NCI-H128 (cell line): ENCODE measurements at regions not wholly inside any gene's neighbourhood (a gene's known extent, or its start where the extent isn't known, plus 50 kb on each side); places are given as distances from the start of the nearest gene placed in this dataset.
"Not testable (repeated sequence)": the region's sequence is repeated elsewhere in the genome, so short reads cannot be mapped to it uniquely, and the experiment has no call there.

Experiments used
- DNase-seq: peaks from one replicate; lab custom pipeline; 2025; ENCODE audit not compliant: unreplicated experiment; lab: John Stamatoyannopoulos, UW

DNA sequence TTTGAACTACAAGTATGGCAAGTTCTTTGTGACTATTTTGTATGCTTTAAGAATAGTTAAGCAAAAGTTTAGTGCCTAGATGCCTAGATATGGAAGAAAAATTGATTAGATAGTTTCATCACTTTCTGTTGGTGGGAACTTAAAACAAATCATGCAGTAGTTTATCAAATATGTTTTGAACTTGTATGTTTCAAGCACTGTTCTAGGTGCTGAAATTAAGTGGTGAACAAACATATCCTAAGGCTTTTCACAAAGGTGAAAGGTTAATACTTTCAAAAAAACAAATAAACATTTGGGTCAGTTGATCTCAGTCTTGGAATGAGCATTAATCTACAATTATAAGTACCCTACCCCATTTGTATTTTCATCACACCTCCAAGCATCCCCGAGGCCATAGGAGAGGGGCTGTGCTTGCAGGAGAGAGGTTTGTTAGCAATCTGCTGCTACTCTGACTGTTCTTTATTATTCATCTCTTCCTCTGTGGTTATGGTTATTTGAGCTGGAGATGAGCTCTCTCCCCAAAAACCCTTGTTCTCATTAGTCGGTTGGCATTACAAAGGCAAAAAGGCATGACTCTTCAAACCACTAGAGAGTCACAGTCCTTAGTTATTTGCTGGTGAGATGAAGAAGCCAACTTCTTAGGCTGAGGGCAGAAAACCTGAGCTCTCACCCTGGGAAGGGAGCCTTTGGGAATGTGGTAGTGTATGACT lies 103.9 kb upstream of the FHL2 start:
- DNase-seq, result no peak

GRCh38 chr2:105498281-105498846 lies 99.5 kb upstream of the FHL2 start:
- DNase-seq, result no peak

GRCh38 chr2:105497094-105497493 lies 98.2 kb upstream of the FHL2 start:
- DNase-seq, result no peak

DNA sequence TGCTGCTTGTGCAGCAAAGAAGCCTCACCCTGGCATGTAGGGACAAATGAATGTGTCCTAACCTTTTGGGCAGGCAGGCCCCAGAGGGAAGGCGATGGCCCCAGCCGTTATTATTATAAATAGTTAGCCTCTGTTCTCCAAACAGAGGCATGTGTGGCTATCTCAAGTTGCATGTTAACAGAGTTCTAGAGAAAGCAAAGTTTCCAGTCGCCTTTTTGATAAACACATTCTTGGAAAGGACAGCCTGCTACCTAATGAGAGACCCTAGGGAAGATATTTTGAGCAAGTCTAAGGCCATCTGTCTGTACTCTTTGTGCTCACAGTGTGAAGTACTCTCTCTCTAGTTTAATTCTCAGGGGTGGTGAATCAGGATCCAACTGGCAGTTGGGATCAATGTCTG lies 97.4 kb upstream of the FHL2 start:
- no peak for DNase-seq

DNA sequence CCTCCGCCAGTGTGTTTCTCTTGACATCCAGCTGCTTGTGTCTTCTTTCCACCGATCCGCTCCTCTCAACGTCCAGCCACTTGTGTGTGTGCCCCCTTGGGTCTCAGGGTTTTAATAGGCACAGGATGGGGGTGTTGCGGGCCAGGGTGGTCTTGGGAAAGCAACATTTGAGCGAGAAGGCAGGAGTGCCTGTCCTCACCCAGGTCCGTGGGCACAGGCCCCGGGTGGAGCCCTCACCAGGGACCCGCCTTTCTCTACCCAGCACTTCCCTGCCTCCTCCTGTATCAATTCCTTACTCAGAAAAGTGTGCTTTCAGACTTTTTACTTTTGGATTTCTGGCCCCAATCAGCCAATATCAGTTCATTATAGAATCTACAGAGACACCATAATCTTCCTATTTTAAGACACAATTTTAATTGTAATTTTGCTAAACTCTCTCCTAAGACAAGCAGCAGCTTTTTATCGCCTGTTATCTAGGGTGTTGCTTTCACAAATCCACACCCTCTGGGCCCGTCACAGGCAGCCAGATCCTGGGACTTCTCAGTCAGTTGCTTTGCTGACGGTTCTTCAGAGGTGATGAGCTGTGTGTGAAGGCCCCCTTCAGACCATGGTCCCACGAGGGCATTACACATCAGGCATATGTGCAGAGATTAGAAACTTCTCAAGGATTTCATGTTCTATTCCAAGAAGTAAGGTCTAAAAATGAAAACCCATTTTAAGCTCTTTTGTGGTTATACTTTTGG lies 96.0 kb upstream of the FHL2 start:
- no peak for DNase-seq

GRCh38 chr2:105490956-105491355 lies 92.1 kb upstream of the FHL2 start:
- no peak for DNase-seq

GRCh38 chr2:105490204-105490603 lies 91.4 kb upstream of the FHL2 start:
- no peak for DNase-seq

DNA sequence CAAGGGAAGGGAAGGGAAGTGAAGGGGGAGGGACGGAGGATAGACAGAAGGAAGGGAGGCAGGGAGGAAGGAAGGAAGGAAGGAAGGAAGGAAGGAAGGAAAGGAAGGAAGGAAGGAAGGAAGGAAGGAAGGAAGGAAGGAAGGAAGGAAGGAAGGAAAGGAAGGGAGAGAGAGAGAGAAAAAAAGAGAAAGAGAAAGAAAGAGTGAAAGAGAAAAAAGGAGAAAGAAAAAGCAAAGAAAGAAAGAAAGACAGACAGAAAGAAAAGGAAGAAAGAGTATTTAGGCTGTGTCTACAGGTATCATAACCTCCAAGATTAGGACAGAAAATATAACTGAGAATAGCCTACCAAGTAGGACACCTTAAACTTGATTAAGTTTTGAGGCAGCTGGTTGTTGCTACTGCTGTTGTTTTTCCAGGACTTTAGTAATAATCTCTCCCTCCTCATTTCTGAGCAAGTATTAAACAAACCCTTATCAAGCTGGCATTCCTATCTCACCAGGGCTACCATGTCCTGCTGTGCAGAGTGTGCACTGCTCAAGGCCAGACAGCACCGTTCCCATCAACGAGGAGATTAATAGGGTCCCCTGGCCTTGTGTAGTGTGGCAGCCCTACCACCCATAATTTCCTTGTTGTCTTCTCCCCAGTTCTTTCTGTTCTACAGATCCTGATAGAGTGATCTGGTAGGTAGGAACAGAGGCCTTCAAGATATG lies 90.5 kb upstream of the FHL2 start:
- no peak for DNase-seq

GRCh38 chr2:105488285-105488684 lies 89.4 kb upstream of the FHL2 start:
- no peak for DNase-seq

DNA sequence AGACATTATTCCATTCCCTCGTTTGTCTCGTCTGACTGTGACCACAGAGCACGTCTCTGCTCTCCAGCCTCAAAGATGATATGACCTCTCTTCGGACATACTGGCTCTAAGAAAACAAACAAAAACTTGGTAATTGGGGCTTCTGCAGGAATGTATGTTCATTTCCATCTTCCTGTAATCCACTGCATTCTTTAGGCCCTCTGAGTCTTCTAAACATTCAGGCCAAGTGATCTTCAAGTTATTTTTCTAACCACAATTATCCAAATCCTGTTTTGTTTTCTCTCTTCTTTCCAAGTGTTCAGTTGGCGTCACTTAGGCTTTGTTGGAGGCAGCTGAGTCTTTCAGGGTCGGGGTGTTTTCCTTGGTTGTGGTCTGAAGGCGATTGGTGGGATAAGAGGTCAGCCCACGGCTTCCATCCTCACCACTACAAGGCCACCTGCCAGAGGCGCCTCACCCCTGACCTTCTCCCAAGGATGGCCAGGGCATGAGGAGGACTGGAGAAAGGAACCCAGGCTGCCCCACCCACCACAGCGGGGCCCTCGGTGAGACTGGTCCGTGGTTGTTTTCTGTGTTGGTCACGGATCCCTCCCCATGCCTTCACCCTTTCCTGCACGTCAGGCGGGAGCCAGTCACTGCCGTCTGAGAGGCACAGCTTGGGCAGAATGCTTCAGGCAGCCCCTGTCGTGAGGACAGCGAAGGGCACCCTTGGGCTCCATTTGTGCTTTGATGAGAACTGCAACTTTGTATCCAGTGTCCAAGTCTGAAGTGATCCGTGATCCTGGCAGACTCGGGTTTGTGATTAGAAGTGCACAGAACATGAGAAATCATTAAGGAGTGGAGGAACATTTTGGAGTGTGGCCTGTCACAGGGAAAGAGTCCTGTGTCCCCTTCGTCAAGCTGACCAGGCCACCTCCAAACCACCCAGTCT lies 88.6 kb upstream of the FHL2 start:
- no peak for DNase-seq

- DNase-seq, result no peak
Observed at GRCh38 chr2:105486762-105487141, 87.9 kb upstream of the FHL2 start.

DNA sequence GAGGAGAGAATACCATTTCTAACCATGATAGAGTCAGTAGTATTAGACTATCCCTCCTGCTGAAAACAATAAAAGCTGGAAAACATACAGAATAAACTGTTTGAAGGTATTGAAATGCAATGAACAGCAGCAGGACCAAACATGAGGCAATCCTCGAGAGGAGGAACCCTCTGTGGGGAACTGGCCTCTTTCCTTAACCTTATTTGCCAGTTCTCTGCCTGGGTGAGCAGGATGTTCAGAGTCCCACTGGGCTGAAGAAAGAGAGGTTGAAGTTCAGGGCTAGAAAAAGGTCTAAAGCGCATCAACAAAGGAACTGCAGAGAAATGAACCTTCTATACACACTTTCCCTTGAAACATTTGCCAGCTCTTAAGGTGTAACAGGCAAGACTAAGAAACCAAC lies 79.8 kb upstream of the FHL2 start:
- DNase-seq, result no peak

- DNase-seq, result not testable (repeated sequence)
Observed at GRCh38 chr2:105477050-105477620, 78.3 kb upstream of the FHL2 start.

DNA sequence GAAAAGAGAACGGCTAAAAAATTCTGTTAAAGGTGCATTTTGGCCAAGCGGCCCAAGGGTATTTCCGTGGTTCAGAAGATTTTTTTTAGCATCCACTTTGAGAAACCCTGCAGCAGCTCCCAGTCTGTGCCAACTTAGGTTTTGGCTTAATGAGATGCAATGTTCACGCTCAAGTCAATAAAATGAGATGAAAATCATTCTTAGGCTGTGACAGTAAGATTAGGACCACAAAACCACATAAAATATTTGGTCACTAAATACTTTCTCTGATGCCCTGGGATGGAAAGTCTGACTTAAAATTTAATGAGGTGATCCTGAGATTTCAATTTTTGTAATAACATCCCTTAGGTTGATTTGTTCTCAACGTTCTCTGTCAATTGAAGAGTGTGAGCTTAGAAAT lies 74.2 kb upstream of the FHL2 start:
- no peak for DNase-seq

DNA sequence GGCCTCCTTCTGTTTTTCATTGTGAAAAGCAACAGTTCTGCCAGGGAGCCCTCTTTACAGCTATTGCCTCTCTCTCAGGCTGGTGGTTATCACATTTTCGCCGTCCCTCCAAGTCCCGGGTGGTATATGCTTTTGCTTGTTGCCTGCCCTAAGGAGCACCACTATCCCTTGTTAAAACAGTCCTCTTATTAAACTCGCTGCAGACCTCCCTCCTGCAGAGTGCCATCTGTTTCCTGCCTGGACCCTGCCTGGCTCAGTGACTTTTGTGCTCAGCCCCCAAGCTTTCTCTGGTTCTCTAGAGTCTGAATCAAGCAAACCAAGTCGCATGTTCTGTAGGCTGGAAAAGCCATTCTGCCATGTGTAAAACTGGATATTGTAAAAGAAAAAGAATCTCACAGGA lies 72.1 kb upstream of the FHL2 start:
- no peak for DNase-seq

- no peak for DNase-seq
Observed at GRCh38 chr2:105469781-105470180, 70.9 kb upstream of the FHL2 start.

- no peak for DNase-seq
Observed at GRCh38 chr2:105468582-105469042, 69.8 kb upstream of the FHL2 start.

GRCh38 chr2:105464325-105464724 lies 65.5 kb upstream of the FHL2 start:
- no peak for DNase-seq

GRCh38 chr2:105460048-105460732 lies 61.3 kb upstream of the FHL2 start:
- no peak for DNase-seq

- DNase-seq, result no peak
Observed at GRCh38 chr2:105458076-105458475, 59.2 kb upstream of the FHL2 start.
